ENCODE measurements at regions not wholly inside any gene's neighbourhood (a gene's known extent, or its start where the extent isn't known, plus 50 kb on each side); places are given as distances from the start of the nearest gene placed in this dataset.

- Histone ChIP-seq H3K79me2 (ENCODE audit: control insufficient read depth, insufficient read depth, low read length) (no peaks in the 10 kb centered on the region), H3K4me1 (ENCODE audit: control insufficient read depth, extremely low read depth, insufficient read depth, low read length) (peaks cover 3% of the 10 kb centered on the region), H3K9me3 (ENCODE audit: control insufficient read depth, insufficient read depth, low read depth, low read length) (no peaks in the 10 kb centered on the region), H3K27me3 (ENCODE audit: control insufficient read depth, insufficient read depth, low read length) (no peaks in the 10 kb centered on the region), H3K4me3 (replicated peaks in 1 of 4; ENCODE audit: control extremely low read depth in 1 of 4, insufficient read depth in 1 of 4, low read depth in 3 of 4, low read length in 4 of 4) (no peak overlapping the region), H4K20me1 (ENCODE audit: control insufficient read depth, extremely low read depth, insufficient read depth, low read length) (no peaks in the 10 kb centered on the region), H2AFZ (ENCODE audit: low read length) (no peak overlapping the region), H3K27ac (ENCODE audit: insufficient read depth, low read length) (no peak overlapping the region), H3K9ac (ENCODE audit: insufficient read depth, low read length) (no peak overlapping the region), H3K36me3 (ENCODE audit: control insufficient read depth, insufficient read depth, low read length) (no peaks in the 10 kb centered on the region), H3K4me2 (ENCODE audit: extremely low read depth, insufficient read depth, low read length) (no peak overlapping the region)
- no peak for DNase-seq (ENCODE audit: low read depth in 2 of 2)
- TF ChIP-seq CTCF (conservative IDR thresholded peaks at IDR 0.05 in 1 of 2, IDR thresholded peaks at IDR 0.05 in 1 of 2; ENCODE audit: low read depth in 1 of 2, low read length in 2 of 2), result no peak
- no peak for TF ChIP-seq EZH2 (IDR thresholded peaks at IDR 0.05; ENCODE audit: low read length, missing control alignments)
These were observed 260.2 kb upstream of the ANKRD55 start for GRCh38 chr5:56493308-56493707.

- H4K20me1 ChIP-seq (ENCODE audit: control insufficient read depth, extremely low read depth, insufficient read depth, low read length), result no peaks in the 10 kb centered on the region
- H3K4me1 ChIP-seq (ENCODE audit: control insufficient read depth, extremely low read depth, insufficient read depth, low read length), result peaks cover 3% of the 10 kb centered on the region
- H3K36me3 ChIP-seq (ENCODE audit: control insufficient read depth, insufficient read depth, low read length), result no peaks in the 10 kb centered on the region
- H2AFZ ChIP-seq (ENCODE audit: low read length), result no peak overlapping the region
- H3K9ac ChIP-seq (ENCODE audit: insufficient read depth, low read length), result no peak overlapping the region
- DNase-seq (ENCODE audit: low read depth in 2 of 2), result no peak
- H3K27ac ChIP-seq (ENCODE audit: insufficient read depth, low read length), result no peak overlapping the region
- H3K4me2 ChIP-seq (ENCODE audit: extremely low read depth, insufficient read depth, low read length), result no peak overlapping the region
- H3K27me3 ChIP-seq (ENCODE audit: control insufficient read depth, insufficient read depth, low read length), result no peaks in the 10 kb centered on the region
- H3K4me3 ChIP-seq (replicated peaks in 1 of 4; ENCODE audit: control extremely low read depth in 1 of 4, insufficient read depth in 1 of 4, low read depth in 3 of 4, low read length in 4 of 4), result no peak overlapping the region
- H3K9me3 ChIP-seq (ENCODE audit: control insufficient read depth, insufficient read depth, low read depth, low read length), result no peaks in the 10 kb centered on the region
- no peak for TF ChIP-seq CTCF (conservative IDR thresholded peaks at IDR 0.05 in 1 of 2, IDR thresholded peaks at IDR 0.05 in 1 of 2; ENCODE audit: low read depth in 1 of 2, low read length in 2 of 2)
- no peak for TF ChIP-seq EZH2 (IDR thresholded peaks at IDR 0.05; ENCODE audit: low read length, missing control alignments)
- H3K79me2 ChIP-seq (ENCODE audit: control insufficient read depth, insufficient read depth, low read length), result no peaks in the 10 kb centered on the region
These were observed 259.7 kb upstream of the ANKRD55 start for GRCh38 chr5:56492812-56493211.

- no peaks in the 10 kb centered on the region for H4K20me1 ChIP-seq (ENCODE audit: control insufficient read depth, extremely low read depth, insufficient read depth, low read length)
- no peak overlapping the region for H3K9ac ChIP-seq (ENCODE audit: insufficient read depth, low read length)
- no peak overlapping the region for H3K4me3 ChIP-seq (replicated peaks in 1 of 4; ENCODE audit: control extremely low read depth in 1 of 4, insufficient read depth in 1 of 4, low read depth in 3 of 4, low read length in 4 of 4)
- H3K36me3 ChIP-seq (ENCODE audit: control insufficient read depth, insufficient read depth, low read length), result no peaks in the 10 kb centered on the region
- no peaks in the 10 kb centered on the region for H3K27me3 ChIP-seq (ENCODE audit: control insufficient read depth, insufficient read depth, low read length)
- no peak overlapping the region for H3K27ac ChIP-seq (ENCODE audit: insufficient read depth, low read length)
- TF ChIP-seq CTCF (conservative IDR thresholded peaks at IDR 0.05 in 1 of 2, IDR thresholded peaks at IDR 0.05 in 1 of 2; ENCODE audit: low read depth in 1 of 2, low read length in 2 of 2), result no peak
- TF ChIP-seq EZH2 (IDR thresholded peaks at IDR 0.05; ENCODE audit: low read length, missing control alignments), result no peak
- no peak overlapping the region for H3K4me2 ChIP-seq (ENCODE audit: extremely low read depth, insufficient read depth, low read length)
- H3K79me2 ChIP-seq (ENCODE audit: control insufficient read depth, insufficient read depth, low read length), result no peaks in the 10 kb centered on the region
- no peaks in the 10 kb centered on the region for H3K9me3 ChIP-seq (ENCODE audit: control insufficient read depth, insufficient read depth, low read depth, low read length)
- H2AFZ ChIP-seq (ENCODE audit: low read length), result no peak overlapping the region
- H3K4me1 ChIP-seq (ENCODE audit: control insufficient read depth, extremely low read depth, insufficient read depth, low read length), result peaks cover 3% of the 10 kb centered on the region
- no peak for DNase-seq (ENCODE audit: low read depth in 2 of 2)
These were observed 257.9 kb upstream of the ANKRD55 start for GRCh38 chr5:56490971-56491468.

All from fibroblast of lung (primary cell).